Activated T-helper 1 cell treated with anti-CD3 and anti-CD28 coated beads, Interleukin-12 subunit alpha, Interleukin-12 subunit beta, Interleukin-2, Interleukin-4 antibody, amounts not matched to agents 30 ng/mL and 10 ng/mL and 1 ng/mL, durations not matched to agents 14 hours and 24 hours and 36 hours (primary cell): ENCODE measurements at regions not wholly inside any gene's neighbourhood (a gene's known extent, or its start where the extent isn't known, plus 50 kb on each side); places are given as distances from the start of the nearest gene placed in this dataset.
"Not testable (repeated sequence)": the region's sequence is repeated elsewhere in the genome, so short reads cannot be mapped to it uniquely, and the experiment has no call there.

Experiments
- DNase-seq: peaks from one replicate; pipeline ENCODE4 v3.0.0; 2021; ENCODE audit warnings: low spot score
- H3K27ac Mint-ChIP-seq: one replicate; pipeline ENCODE4 v1.8.0; 2021; ENCODE audit warnings: mild to moderate bottlenecking, mixed read lengths
- H3K27me3 Mint-ChIP-seq: one replicate; pipeline ENCODE4 v1.8.0; 2022; ENCODE audit warnings: mild to moderate bottlenecking, moderate library complexity, mixed read lengths; ENCODE audit not compliant: insufficient read depth
- H3K36me3 Mint-ChIP-seq: one replicate; pipeline ENCODE4 v1.8.0; 2021; ENCODE audit warnings: low read depth, mixed read lengths
- H3K4me1 Mint-ChIP-seq: one replicate; pipeline ENCODE4 v1.8.0; 2021; ENCODE audit warnings: low read depth, mixed read lengths
- H3K4me3 Mint-ChIP-seq: one replicate; pipeline ENCODE4 v1.8.0; 2021; ENCODE audit warnings: mild to moderate bottlenecking, moderate library complexity, mixed read lengths
- H3K9me3 Mint-ChIP-seq: one replicate; pipeline ENCODE4 v1.8.0; 2021; ENCODE audit warnings: mixed read lengths
- intact Hi-C: fragments of 100-400 bp; cut with micrococcal nuclease; formaldehyde crosslinking; loops from one replicate; pipeline ENCODE4 v1.15.1; 2024

- intact Hi-C loops: no loop called here
These were observed 114.2 kb downstream of the C12orf75 start for GRCh38 chr12:105444653-105445102.

GRCh38 chr12:105445249-105445648, 114.8 kb downstream of the C12orf75 start:
- H3K36me3 Mint-ChIP-seq: no peaks in the 10 kb centered on the region
- no peaks in the 10 kb centered on the region for H3K9me3 Mint-ChIP-seq
- intact Hi-C loops: no loop called here

More at GRCh38 chr12:105444653-105445102, 114.2 kb downstream of the C12orf75 start:
- no peaks in the 10 kb centered on the region for H3K9me3 Mint-ChIP-seq
- no peak overlapping the region for H3K27ac Mint-ChIP-seq
- no peak for DNase-seq
- peaks cover 20% of the 10 kb centered on the region for H3K27me3 Mint-ChIP-seq
- no peak overlapping the region for H3K4me3 Mint-ChIP-seq
- no peaks in the 10 kb centered on the region for H3K36me3 Mint-ChIP-seq
- no peaks in the 10 kb centered on the region for H3K4me1 Mint-ChIP-seq

GRCh38 chr12:105445649-105446048, 115.2 kb downstream of the C12orf75 start:
- H3K36me3 Mint-ChIP-seq: no peaks in the 10 kb centered on the region
- H3K27me3 Mint-ChIP-seq: peaks cover 16% of the 10 kb centered on the region
- H3K9me3 Mint-ChIP-seq: no peaks in the 10 kb centered on the region
- H3K4me1 Mint-ChIP-seq: no peaks in the 10 kb centered on the region
- no peak overlapping the region for H3K4me3 Mint-ChIP-seq
- no peak for DNase-seq
- intact Hi-C loops: no loop called here
- no peak overlapping the region for H3K27ac Mint-ChIP-seq

More at GRCh38 chr12:105445249-105445648, 114.8 kb downstream of the C12orf75 start:
- no peaks in the 10 kb centered on the region for H3K4me1 Mint-ChIP-seq
- no peak overlapping the region for H3K27ac Mint-ChIP-seq
- DNase-seq: no peak
- H3K27me3 Mint-ChIP-seq: peaks cover 17% of the 10 kb centered on the region
- H3K4me3 Mint-ChIP-seq: no peak overlapping the region

- H3K27me3 Mint-ChIP-seq: peaks cover 16% of the 10 kb centered on the region
- H3K4me3 Mint-ChIP-seq, DNase-seq, intact Hi-C loops, H3K36me3 Mint-ChIP-seq, H3K9me3 Mint-ChIP-seq, H3K27ac Mint-ChIP-seq, H3K4me1 Mint-ChIP-seq: not testable (repeated sequence)
These were observed 116.0 kb downstream of the C12orf75 start for GRCh38 chr12:105446460-105446859.

GRCh38 chr12:105449431-105449830, 118.9 kb downstream of the C12orf75 start:
- H3K27ac Mint-ChIP-seq: no peak overlapping the region
- peaks cover 9% of the 10 kb centered on the region for H3K27me3 Mint-ChIP-seq
- no peak for DNase-seq
- H3K4me3 Mint-ChIP-seq: no peak overlapping the region
- intact Hi-C loops: no loop called here
- H3K4me1 Mint-ChIP-seq: no peaks in the 10 kb centered on the region
- no peaks in the 10 kb centered on the region for H3K36me3 Mint-ChIP-seq
- no peaks in the 10 kb centered on the region for H3K9me3 Mint-ChIP-seq

- Mint-ChIP-seq H3K27me3 (peaks cover 9% of the 10 kb centered on the region), H3K36me3 (no peaks in the 10 kb centered on the region), H3K27ac (no peak overlapping the region), H3K9me3 (no peaks in the 10 kb centered on the region), H3K4me1 (no peaks in the 10 kb centered on the region), H3K4me3 (no peak overlapping the region)
- DNase-seq: no peak
- intact Hi-C loops: no loop called here
These were observed 120.7 kb downstream of the C12orf75 start for GRCh38 chr12:105451211-105451610.

- Mint-ChIP-seq H3K36me3 (no peaks in the 10 kb centered on the region), H3K4me3 (no peak overlapping the region), H3K4me1 (no peaks in the 10 kb centered on the region), H3K9me3 (no peaks in the 10 kb centered on the region), H3K27ac (no peak overlapping the region), H3K27me3 (peaks cover 9% of the 10 kb centered on the region)
- intact Hi-C loops: no loop called here
- no peak for DNase-seq
These were observed 121.3 kb downstream of the C12orf75 start for GRCh38 chr12:105451798-105452197.

- Mint-ChIP-seq H3K4me3 (no peak overlapping the region), H3K27me3 (peaks cover 4% of the 10 kb centered on the region), H3K27ac (no peak overlapping the region), H3K4me1 (no peaks in the 10 kb centered on the region), H3K36me3 (no peaks in the 10 kb centered on the region), H3K9me3 (no peaks in the 10 kb centered on the region)
- intact Hi-C loops: no loop called here
- DNase-seq: no peak
These were observed 122.8 kb downstream of the C12orf75 start for GRCh38 chr12:105453316-105453715.

- DNase-seq: no peak
- Mint-ChIP-seq H3K27me3 (peaks cover 7% of the 10 kb centered on the region), H3K4me3 (no peak overlapping the region), H3K9me3 (no peaks in the 10 kb centered on the region), H3K27ac (no peak overlapping the region), H3K4me1 (no peaks in the 10 kb centered on the region), H3K36me3 (no peaks in the 10 kb centered on the region)
- intact Hi-C loops: no loop called here
These were observed 124.2 kb downstream of the C12orf75 start for GRCh38 chr12:105454688-105455087.

- Mint-ChIP-seq H3K9me3 (no peaks in the 10 kb centered on the region), H3K27ac (no peak overlapping the region), H3K4me3 (no peak overlapping the region), H3K27me3 (peaks cover 7% of the 10 kb centered on the region), H3K36me3 (no peaks in the 10 kb centered on the region), H3K4me1 (no peaks in the 10 kb centered on the region)
- DNase-seq: no peak
- intact Hi-C loops: no loop called here
These were observed 124.8 kb downstream of the C12orf75 start for GRCh38 chr12:105455261-105455660.

- Mint-ChIP-seq H3K4me1 (no peaks in the 10 kb centered on the region), H3K27ac (no peak overlapping the region), H3K36me3 (no peaks in the 10 kb centered on the region), H3K4me3 (no peak overlapping the region), H3K27me3 (peaks cover 7% of the 10 kb centered on the region), H3K9me3 (no peaks in the 10 kb centered on the region)
- intact Hi-C loops: no loop called here
- DNase-seq: no peak
These were observed 126.5 kb downstream of the C12orf75 start for GRCh38 chr12:105457026-105457425.

GRCh38 chr12:105459760-105460330, 129.4 kb downstream of the C12orf75 start:
- Mint-ChIP-seq H3K27me3 (peaks cover 5% of the 10 kb centered on the region), H3K4me3 (no peak overlapping the region), H3K27ac (no peak overlapping the region), H3K9me3 (no peaks in the 10 kb centered on the region), H3K36me3 (no peaks in the 10 kb centered on the region), H3K4me1 (no peaks in the 10 kb centered on the region)
- intact Hi-C loops: no loop called here
- DNase-seq: no peak

- Mint-ChIP-seq H3K9me3 (no peaks in the 10 kb centered on the region), H3K36me3 (no peaks in the 10 kb centered on the region), H3K27me3 (peaks cover 5% of the 10 kb centered on the region), H3K4me1 (no peaks in the 10 kb centered on the region), H3K4me3 (no peak overlapping the region), H3K27ac (no peak overlapping the region)
- intact Hi-C loops: no loop called here
- no peak for DNase-seq
These were observed 130.9 kb downstream of the C12orf75 start for GRCh38 chr12:105461271-105461943.
